HG02588 (cell line): ENCODE measurements at regions not wholly inside any gene's neighbourhood (a gene's known extent, or its start where the extent isn't known, plus 50 kb on each side); places are given as distances from the start of the nearest gene placed in this dataset.

Experiments
- ATAC-seq: cut with Tn5 transposase; IDR thresholded peaks from one replicate; pipeline ENCODE4 v1.9.1; 2021; ENCODE audit warnings: mild to moderate bottlenecking, moderate library complexity; ENCODE audit not compliant: unreplicated experiment

DNA sequence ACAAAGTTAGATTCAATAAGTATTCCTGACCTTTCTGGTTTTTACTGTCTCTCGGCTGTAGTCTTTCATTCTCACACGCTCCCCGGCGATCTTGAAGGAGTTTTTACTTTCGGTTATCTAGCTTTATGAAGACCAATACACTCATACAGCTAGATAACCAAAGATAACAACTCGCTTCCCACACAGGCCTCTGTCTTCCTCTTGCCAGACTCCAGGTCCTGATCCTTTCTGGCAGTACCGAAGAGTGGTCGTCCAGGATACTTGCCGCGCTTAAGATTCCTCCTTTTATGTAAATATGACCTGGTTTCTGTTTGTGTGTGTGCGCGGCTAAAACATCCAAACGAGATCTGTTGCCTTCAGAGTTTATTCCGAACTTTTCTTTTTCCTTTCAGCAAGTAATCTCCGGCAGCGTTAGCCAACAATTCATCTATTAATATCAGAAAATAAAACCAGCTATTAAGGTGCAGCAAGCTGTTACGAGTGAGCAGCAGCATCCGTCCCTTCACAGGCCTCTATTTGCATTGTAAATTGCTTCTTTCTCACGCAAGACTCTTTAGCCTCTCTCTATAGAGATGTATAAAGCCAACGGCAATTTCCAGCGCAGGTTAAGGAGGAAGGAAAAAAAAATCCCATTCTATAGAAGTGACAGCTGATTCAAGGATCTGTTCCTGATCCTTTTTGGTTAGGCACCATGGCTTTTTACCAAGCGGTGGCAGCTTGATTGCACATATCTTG lies 216.1 kb downstream of the MEF2C start:
- peak; percentile 82 for ATAC-seq

- no peak for ATAC-seq
Observed at GRCh38 chr5:88665750-88666215, 217.2 kb downstream of the MEF2C start.

- ATAC-seq: no peak
Observed at GRCh38 chr5:88664645-88665044, 218.3 kb downstream of the MEF2C start.

DNA sequence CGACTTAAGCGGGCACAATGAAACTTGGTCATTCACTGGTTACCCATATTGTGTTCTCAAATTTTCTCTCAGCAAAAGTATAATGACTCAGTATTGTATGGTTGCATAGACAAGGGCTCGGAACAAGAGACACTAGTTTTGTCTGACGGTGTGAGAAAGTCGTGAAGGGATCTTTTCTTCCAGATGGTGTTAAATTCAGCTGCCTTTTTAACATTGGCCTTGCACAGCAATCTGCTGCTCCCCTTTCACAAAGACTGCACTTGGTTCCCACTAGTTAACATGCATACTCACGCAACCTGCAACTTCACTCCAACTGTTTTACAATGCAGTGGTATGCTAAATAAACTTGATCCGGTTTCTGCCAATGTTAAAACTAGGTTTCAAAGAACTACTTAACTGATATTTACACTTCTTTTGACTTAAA lies 219.2 kb downstream of the MEF2C start:
- ATAC-seq: no peak

DNA sequence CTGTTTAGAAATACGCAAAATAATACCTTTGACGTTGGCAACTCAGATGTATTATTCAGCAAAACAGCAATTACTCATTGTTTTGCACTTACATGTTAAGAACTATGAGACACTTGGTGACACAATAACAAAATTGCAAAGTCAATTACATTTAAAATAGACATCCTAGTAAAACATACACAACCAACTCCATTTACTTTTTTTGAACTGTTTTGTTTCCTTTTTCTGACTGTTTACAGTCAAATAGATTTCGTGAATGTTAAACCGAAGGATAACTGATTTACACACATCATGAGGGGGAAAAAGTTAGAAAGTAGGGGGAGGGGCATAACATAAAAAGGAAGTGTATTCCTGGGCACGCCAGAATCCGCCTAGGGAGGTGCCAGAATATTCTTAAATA lies 220.1 kb downstream of the MEF2C start:
- no peak for ATAC-seq

DNA sequence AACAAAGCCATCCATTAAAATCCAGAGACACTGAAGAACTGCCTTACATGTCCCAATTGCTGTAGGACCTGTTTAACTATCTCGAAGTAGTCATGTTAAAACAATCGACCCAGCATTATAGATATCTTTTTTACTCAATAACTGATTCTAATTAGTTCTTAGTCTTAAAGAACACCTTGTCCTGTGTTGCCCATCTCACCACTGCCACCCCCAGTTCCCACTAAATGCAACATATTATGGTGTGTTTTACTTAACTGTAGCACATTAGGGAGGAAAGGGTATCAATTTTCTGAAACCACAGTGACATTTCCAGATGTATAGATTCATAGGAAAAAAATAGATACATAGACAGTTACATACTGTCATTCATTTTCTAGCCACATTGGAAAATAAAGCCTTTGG lies 221.2 kb downstream of the MEF2C start:
- ATAC-seq: no peak

DNA sequence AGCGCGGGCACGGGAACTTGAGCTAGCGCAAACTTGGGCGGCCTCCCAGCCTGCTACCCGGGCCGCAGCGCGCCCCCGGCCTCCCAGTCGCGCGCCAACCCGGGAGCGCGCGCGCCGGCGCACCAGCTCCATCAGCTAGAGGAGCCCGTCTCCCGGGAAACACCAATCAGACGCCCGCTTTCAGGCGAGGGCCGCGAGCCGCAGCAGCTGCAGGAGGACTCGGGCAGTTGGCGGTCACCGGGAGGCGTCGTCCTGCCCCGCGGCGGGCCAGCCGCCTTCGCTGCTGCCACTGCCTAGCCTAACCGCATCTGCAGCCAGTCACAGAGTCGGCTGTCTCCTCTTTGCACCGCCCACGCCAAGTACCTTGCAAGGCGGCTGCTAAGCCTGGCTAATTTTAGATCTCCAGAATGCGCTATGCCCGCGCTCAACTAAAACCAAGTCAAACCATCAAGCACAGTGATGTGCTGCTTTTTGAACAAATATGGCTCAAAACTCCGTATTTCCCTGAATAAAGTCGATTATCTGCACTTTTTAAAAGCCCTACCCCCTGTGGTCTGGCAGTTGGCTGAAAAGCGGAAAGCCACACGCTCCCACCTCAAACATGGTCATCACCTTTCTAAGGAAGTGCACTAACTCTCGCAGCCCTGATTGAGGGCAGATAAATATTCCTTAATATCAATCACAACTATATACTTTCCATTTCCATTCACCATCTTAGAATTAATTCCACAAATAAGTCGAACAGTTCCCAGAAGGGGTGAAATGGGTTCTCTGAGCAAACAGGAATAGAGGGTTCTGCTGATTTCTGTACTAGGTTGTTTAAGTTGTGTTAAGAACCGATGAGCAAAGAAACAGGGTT lies 221.8 kb downstream of the MEF2C start:
- ATAC-seq: peak; percentile 80

DNA sequence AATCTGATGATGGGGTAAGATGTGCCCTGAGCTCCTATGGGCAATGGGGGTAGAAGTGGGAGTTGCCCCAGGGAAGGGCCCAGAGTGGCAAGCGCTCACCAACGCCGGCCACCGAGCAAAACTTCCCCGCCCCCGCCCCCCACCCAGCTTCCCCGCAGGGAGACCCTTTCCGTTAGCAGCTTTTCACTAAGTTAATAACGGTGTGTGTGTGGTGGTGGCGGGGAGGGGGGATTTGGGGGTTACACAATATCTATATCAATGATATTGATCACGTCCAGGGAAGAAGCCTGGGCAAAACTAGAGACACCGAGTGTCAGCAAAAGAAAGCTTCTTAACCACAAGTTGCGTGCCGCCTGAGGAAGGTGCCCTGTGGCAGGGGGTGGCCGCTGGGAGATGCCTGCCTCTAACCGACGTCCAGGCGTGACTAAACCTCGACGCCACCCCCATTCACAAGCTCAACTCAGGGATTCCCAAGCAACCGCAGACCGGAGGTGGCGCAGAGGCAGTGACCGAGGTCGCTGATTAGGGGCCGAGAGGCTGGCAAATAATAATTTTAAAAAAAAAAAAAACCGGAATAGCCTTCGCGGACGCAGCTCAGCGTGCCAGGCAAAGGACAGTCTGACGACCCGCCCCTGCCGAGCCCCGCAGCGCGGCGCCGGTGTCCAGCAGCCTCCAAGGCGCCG lies 222.6 kb downstream of the MEF2C start:
- peak; percentile 37 for ATAC-seq

GRCh38 chr5:88659529-88660263 lies 223.3 kb downstream of the MEF2C start:
- peak; percentile 43 for ATAC-seq

GRCh38 chr5:88658886-88659285 lies 224.1 kb downstream of the MEF2C start:
- ATAC-seq: no peak

- ATAC-seq: no peak
Observed at GRCh38 chr5:88657906-88658775, 224.8 kb downstream of the MEF2C start.

GRCh38 chr5:88657136-88657535 lies 225.8 kb downstream of the MEF2C start:
- no peak for ATAC-seq

DNA sequence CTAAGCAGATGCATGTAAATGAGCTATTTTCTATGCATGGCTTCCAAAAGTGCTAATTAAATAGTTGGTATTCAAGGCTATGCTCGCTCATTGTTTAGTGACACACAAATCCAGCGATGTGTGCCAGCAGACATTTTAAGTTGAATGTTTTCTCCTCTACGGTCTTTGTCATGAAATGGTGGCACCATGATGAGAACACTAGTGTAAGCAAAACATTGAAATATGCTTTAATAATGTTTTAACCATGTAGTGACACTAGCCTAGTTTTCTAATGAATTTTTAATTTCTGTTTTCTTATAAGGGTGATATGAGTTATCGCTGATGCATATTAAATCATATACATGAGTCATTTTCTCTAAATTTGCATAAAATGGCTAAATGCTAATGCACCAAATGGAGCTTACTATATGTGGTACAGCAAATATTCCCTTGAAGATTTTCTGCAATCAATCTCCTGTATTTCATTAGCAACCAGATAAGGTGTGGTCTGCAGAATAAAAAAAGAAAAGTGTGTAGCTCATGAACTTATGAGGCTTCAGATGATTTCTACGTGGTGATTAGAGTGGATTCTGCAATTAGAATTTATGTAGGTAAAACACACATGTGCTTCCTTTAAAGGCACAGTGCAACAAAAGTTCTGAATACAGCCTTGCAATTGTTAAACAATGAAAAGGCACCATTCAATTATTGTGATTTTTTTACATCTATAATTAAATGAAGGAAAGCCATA lies 226.6 kb downstream of the MEF2C start:
- ATAC-seq: no peak

GRCh38 chr5:88653471-88653870 lies 229.5 kb downstream of the MEF2C start:
- no peak for ATAC-seq

GRCh38 chr5:88647901-88648300 lies 235.1 kb downstream of the MEF2C start:
- no peak for ATAC-seq

DNA sequence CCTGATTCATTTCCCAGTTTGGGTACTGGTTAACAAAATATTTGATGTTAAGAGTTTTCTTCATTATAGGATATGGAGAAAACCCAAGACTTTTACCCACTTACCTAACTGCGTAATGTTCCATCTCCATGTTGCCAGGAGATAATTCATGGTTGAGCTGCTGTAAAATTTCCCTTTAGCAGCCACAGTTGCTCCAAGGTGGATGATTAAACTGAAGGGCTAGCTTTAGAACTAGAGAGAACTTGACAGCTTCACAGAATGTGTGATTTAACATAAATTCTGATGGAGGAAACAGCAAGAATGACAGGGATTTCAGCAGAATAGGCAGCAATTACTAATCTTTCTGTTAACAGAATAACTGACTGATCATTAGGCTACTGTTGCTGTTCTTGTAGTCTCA lies 236.1 kb downstream of the MEF2C start:
- ATAC-seq: no peak

DNA sequence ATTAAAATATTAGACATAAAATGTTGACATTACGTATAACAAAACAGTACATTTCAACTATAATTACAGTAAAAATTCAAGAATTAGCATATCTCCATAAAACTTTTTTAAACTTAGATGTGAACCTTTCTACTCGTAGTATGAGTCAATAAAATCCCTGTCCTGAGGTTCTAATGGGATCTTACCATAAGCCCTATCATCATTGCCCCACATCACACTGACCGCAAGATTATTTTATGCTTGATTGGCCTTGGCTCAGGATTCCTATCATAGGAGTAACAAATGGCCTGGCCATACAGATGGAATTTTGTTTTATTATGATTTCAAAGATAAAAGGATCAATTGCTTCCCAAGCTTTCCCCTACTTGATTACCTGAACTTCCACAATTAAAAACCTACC lies 238.3 kb downstream of the MEF2C start:
- ATAC-seq: no peak

GRCh38 chr5:88643315-88643714 lies 239.7 kb downstream of the MEF2C start:
- ATAC-seq: no peak

DNA sequence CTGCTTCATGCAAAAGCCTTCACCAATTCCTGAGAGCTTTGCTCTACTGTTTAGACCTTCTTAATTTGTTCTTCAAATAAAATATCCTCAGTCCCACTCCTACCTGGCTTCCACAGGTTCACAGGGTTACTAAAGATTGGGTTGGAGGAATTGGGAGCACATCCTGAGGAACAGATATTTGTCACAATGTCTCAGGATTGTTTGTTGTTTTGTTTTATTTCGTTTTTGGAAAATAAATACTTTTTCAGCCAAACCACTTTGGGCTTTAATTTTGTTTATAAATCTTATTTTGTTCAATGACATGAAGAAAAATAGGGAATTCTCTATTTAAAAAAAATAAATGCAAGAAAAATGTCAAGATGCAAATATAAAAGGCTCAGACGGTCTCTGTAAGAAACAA lies 249.0 kb downstream of the MEF2C start:
- no peak for ATAC-seq
